GM21529 (cell line): ENCODE measurements at regions not wholly inside any gene's neighbourhood (a gene's known extent, or its start where the extent isn't known, plus 50 kb on each side); places are given as distances from the start of the nearest gene placed in this dataset.

ENCODE experiments used
- ATAC-seq: cut with Tn5 transposase; IDR thresholded peaks from one replicate; pipeline ENCODE4 v1.9.1; 2021; ENCODE audit not compliant: unreplicated experiment

- no peak for ATAC-seq
Observed at GRCh38 chr3:176969066-176969465, 228.2 kb downstream of the TBL1XR1 start.

DNA sequence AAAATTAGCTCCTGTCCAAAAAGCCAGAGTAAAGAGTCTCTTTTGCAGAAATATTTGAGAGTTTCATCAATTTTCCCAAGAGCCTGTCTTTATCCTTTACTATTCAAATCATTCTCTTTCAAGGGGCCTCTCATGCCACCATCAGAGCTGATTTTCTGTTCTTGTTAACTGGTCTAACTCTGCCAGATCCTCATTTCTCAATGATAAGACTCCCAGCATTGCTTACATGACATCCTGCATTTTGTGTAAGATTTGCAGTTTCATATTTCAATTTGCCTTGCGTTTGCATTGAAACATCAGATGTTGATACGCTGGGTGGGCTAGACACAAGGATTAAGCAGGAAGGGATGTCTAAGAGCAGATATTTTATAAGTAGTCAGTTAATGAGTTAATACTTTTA is 228.7 kb downstream of the TBL1XR1 start:
- no peak for ATAC-seq

GRCh38 chr3:176967522-176967921 is 229.8 kb downstream of the TBL1XR1 start:
- no peak for ATAC-seq

DNA sequence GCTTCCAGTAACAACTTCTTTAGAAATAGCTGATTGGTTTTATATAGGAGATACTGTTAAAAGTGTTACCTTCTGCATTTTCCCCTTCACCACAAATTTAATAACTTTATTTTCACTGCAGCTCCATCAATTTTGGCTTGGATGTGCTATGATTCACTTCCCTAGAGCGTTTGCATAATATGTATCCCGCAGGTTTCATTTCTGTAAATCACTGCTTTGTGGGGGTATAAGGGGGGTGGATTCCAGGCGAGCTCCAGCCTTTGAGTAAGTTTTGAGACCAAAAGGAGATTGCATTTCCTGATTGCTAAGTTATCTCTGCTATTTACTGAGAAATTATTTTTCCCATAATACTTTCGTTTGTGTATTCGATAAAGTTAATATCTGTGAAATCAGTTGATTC is 232.6 kb downstream of the TBL1XR1 start:
- ATAC-seq, result no peak

- no peak for ATAC-seq
Observed at GRCh38 chr3:176961916-176962315, 235.4 kb downstream of the TBL1XR1 start.

GRCh38 chr3:176959867-176960266 is 237.4 kb downstream of the TBL1XR1 start:
- no peak for ATAC-seq

GRCh38 chr3:176958560-176958959 is 238.7 kb downstream of the TBL1XR1 start:
- no peak for ATAC-seq

- ATAC-seq, result no peak
Observed at GRCh38 chr3:176954517-176954916, 242.8 kb downstream of the TBL1XR1 start.

GRCh38 chr3:176953106-176954060 is 243.9 kb downstream of the TBL1XR1 start:
- ATAC-seq, result no peak

DNA sequence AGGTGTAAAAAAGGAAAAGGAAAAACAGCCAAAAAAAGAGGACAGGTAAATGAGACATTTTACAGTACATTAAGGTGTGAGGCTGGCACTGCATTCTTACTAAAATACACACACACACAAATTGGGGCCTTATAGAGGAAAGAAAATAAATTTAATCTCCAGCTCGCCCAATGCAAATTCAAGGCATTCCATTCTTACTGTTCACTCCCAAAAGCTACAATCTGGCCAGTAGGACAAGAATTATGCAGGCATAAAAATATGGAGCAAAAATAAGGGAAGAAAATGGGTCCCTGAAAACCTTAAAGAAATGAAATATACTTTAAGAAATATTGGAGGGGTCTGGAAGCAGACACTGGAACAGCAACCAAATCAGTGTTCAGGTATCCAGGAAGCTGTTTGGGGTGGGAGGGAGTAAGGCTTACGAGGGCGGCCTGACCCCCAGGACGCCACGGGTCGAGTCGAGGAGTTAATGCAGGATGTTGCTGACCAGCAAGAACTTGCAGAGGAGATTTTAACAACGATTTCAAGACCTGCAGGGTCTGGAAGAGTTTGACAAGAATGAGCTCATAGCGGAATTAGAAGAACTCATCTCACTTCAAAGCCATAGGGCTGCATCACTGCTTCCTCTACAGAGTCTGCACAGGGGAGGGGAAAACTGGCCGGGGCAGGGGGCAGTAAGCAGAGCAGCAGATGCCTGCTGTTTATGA is 245.5 kb downstream of the TBL1XR1 start:
- no peak for ATAC-seq

DNA sequence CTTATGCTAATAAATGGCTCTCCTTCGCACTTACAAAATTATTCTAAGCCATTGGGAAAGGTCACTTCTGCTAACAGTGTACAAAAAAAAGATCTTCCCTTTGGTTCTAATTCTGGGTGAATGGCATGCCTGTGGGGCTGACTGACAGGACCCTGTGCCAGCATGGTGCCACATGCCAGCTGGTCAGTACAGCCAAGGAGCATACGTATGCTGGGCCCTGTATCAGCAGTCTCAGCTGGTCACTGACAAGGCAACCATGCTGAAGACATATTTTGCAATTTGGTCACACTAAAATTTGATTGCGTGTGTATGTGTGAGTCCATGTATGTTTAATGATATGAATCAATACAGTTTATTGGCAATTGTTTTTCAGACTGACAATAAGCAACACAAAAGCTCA is 246.1 kb downstream of the TBL1XR1 start:
- no peak for ATAC-seq

DNA sequence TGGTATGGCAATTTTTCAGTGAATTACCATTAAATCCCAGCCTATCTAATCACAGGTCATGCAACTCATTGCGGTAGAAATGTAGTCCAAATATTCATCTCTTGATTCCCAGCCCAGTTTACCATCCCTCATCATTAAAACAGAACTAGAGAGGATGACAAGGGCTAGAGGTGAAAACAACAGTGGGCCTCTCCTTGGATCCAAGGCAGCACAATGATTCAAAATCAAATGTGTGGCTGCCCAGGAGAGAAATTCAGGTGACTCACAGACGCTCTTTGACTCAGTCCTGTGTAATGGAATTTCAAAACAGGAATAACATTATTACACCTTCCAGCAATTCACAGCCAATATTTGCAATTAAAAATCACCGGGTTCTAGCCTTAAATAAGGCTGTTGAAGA is 246.5 kb downstream of the TBL1XR1 start:
- ATAC-seq, result no peak

GRCh38 chr3:176948151-176948550 is 249.1 kb downstream of the TBL1XR1 start:
- ATAC-seq, result no peak

GRCh38 chr3:176946202-176946601 is 251.1 kb downstream of the TBL1XR1 start:
- ATAC-seq, result no peak

GRCh38 chr3:176942305-176942704 is 255.0 kb downstream of the TBL1XR1 start:
- ATAC-seq, result no peak

- ATAC-seq, result no peak
Observed at GRCh38 chr3:176941689-176942088, 255.6 kb downstream of the TBL1XR1 start.

DNA sequence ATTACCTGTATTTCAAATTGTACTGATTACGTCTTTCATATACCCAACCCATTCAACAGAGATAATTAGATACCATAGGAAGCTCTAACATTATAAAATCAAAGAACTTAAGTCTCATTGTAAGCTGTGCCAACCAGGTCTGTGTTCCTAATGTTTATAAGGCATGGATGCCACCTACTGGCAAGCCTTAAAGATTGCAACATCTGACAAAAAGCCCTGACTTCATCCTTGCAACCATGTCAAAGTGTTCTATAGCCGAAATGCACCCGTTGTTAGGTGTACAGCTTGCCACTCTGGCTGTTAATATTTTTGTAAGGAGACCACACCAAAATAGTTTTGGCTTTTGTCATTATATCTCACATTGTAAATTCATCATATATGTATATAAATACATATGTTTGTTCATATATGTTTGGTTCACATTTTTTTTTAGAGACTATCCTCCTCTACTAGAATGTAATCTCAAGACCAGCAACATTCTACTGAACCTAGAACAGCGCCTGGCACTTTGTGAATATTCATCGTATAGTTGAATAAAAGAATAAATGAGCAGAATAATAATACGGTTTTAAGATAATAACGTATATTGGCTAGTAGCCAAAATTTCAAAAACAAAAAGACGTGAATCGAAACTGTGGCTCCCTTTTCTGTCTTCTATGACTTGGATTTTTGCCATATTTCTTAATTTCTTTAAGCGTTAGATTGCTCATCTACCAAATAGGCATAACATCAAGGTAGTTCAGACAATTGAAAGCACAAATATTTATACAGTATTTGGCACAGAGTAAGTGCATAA is 258.1 kb downstream of the TBL1XR1 start:
- ATAC-seq, result peak; percentile 100

GRCh38 chr3:176937994-176938393 is 259.3 kb downstream of the TBL1XR1 start:
- ATAC-seq, result no peak

GRCh38 chr3:176937541-176937940 is 259.7 kb downstream of the TBL1XR1 start:
- ATAC-seq, result no peak

DNA sequence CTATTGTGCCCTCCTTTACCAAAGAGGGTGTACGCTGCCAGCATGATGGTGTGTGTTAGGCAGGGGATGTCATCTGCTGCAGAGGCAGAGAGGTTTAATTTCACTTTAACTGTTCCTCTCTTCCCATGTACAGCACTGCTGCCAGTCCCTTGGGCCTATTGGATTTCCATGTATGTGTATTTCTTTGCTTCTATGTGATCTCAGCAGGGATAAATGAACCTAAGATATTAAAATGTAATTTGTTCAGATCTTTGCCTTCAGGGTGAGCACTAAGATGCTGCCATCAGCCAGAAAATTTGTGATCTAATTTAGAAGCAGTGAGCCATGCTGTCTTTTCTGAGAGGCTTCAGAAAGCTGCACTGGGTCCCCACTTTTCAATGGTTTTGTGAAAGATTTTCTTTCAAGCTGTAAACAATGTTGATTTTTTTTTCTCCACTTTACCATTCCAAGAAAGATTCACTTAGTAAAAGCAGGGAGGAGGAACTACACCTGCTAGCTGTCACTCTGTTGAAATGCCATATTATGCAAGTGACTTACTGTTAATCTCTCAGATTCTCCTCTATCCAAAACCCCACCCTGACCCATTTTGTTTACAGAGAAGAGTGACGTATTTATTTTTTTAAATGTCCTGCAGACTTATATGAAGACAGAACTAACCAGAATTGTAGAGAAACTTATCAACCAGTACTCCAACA is 261.9 kb downstream of the TBL1XR1 start:
- no peak for ATAC-seq

GRCh38 chr3:176934698-176935097 is 262.6 kb downstream of the TBL1XR1 start:
- no peak for ATAC-seq
